PC-9 (cell line): ENCODE measurements at regions not wholly inside any gene's neighbourhood (a gene's known extent, or its start where the extent isn't known, plus 50 kb on each side); places are given as distances from the start of the nearest gene placed in this dataset.

Experiments used
- EZH2 ChIP-seq: fragments of 200-600 bp; sonication (generic); IDR thresholded peaks from 2 replicates; pipeline ENCODE4 v1.8.0; 2017; ENCODE audit warnings: antibody characterized with exemption, low read depth
- TF ChIP-seq, protein P1 (sequence below): fragments of 200-600 bp; sonication (generic); conservative IDR thresholded peaks from 2 replicates; pipeline ENCODE4 v1.6.1; 2017; ENCODE audit warnings: mixed run types, antibody characterized with exemption, mild to moderate bottlenecking, moderate library complexity

DNA sequence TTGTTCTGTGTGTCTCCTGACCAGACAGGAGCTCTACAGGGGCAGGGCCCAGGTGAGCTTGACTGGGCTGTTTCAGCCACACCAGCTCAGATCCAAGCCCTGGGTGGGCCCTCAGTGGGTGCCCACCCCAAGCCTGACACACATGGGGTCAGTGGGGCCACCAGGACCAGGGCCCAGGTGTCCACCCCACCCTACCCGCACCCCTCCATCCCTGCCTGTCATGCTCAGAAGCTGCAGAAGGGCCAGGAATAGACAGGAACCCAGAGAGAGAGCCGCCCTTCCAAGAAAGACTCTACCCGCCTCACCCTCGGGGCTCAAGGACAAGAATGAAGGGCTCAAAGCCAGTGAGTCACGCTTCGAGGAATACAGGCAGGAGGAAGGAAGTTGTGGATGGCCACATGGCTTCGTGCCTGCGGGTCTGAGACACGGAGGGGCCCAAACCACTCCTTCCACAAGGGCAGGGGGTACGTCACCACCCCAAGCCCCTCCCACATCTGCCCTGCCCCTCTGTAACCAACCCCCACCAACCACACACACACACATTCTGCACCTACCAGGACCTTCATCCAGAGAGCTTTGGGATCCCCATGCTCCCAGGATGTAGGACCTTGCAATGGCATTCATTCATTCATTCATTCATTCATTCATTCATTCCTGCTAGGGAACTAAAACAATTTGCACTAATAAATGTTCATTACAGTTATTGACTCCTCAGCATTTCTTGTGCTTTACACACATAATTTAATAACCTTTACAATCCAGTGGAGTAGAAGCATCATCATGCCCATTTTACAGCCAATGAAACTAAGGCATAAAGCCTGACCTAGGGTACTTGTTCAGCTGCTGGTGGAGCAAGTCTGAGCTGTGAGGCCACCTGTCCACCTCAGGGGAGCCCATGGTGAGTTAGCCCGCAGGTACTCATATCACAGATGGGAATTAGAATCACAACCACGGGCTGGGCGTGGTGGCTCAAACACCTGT, 55.9 kb upstream of the STXBP1 start:
- TF ChIP-seq, protein P1, sequence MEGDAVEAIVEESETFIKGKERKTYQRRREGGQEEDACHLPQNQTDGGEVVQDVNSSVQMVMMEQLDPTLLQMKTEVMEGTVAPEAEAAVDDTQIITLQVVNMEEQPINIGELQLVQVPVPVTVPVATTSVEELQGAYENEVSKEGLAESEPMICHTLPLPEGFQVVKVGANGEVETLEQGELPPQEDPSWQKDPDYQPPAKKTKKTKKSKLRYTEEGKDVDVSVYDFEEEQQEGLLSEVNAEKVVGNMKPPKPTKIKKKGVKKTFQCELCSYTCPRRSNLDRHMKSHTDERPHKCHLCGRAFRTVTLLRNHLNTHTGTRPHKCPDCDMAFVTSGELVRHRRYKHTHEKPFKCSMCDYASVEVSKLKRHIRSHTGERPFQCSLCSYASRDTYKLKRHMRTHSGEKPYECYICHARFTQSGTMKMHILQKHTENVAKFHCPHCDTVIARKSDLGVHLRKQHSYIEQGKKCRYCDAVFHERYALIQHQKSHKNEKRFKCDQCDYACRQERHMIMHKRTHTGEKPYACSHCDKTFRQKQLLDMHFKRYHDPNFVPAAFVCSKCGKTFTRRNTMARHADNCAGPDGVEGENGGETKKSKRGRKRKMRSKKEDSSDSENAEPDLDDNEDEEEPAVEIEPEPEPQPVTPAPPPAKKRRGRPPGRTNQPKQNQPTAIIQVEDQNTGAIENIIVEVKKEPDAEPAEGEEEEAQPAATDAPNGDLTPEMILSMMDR, result no peak
- TF ChIP-seq EZH2, result no peak
